Choroid plexus epithelial cell (primary cell): ENCODE measurements at regions not wholly inside any gene's neighbourhood (a gene's known extent, or its start where the extent isn't known, plus 50 kb on each side); places are given as distances from the start of the nearest gene placed in this dataset.

Experiments
- DNase-seq: peaks from one replicate; pipeline ENCODE4 v3.0.0-alpha.2; 2010; ENCODE audit warnings: low read depth
- H3K4me3 ChIP-seq: 2 replicates; pipeline ENCODE4 v1.5.1; 2011; ENCODE audit warnings: low read depth, mild to moderate bottlenecking, control low read depth, low read length, moderate library complexity
- TF ChIP-seq, protein P1 (sequence below): conservative IDR thresholded peaks from 2 replicates; pipeline ENCODE4 v1.5.1; 2011; ENCODE audit warnings: low read depth, mild to moderate bottlenecking, control low read depth, inconsistent platforms, low read length, moderate library complexity

GRCh38 chr12:124517260-124518050 lies 50.0 kb downstream of the NCOR2 start:
- TF ChIP-seq, protein P1, sequence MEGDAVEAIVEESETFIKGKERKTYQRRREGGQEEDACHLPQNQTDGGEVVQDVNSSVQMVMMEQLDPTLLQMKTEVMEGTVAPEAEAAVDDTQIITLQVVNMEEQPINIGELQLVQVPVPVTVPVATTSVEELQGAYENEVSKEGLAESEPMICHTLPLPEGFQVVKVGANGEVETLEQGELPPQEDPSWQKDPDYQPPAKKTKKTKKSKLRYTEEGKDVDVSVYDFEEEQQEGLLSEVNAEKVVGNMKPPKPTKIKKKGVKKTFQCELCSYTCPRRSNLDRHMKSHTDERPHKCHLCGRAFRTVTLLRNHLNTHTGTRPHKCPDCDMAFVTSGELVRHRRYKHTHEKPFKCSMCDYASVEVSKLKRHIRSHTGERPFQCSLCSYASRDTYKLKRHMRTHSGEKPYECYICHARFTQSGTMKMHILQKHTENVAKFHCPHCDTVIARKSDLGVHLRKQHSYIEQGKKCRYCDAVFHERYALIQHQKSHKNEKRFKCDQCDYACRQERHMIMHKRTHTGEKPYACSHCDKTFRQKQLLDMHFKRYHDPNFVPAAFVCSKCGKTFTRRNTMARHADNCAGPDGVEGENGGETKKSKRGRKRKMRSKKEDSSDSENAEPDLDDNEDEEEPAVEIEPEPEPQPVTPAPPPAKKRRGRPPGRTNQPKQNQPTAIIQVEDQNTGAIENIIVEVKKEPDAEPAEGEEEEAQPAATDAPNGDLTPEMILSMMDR: peak; percentile 20
- peak overlapping the region; percentile 73 for H3K4me3 ChIP-seq
- DNase-seq: peak; percentile 48

GRCh38 chr12:124516850-124517249 lies 50.6 kb downstream of the NCOR2 start:
- DNase-seq: no peak
- H3K4me3 ChIP-seq: peak overlapping the region; percentile 73
- TF ChIP-seq, protein P1: no peak

- DNase-seq: no peak
- TF ChIP-seq, protein P1: no peak
- peak overlapping the region; percentile 73 for H3K4me3 ChIP-seq
Measured at GRCh38 chr12:124515981-124516380, 51.4 kb downstream of the NCOR2 start.

GRCh38 chr12:124514996-124515932 lies 52.1 kb downstream of the NCOR2 start:
- DNase-seq: no peak
- no peak overlapping the region for H3K4me3 ChIP-seq
- TF ChIP-seq, protein P1: no peak

- TF ChIP-seq, protein P1: no peak
- no peak for DNase-seq
- no peak overlapping the region for H3K4me3 ChIP-seq
Measured at GRCh38 chr12:124514145-124514995, 53.0 kb downstream of the NCOR2 start.

GRCh38 chr12:124513297-124513867 lies 54.0 kb downstream of the NCOR2 start:
- H3K4me3 ChIP-seq: no peak overlapping the region
- TF ChIP-seq, protein P1: no peak
- peak; percentile 39 for DNase-seq
